Lung (tissue), 11 donors: ENCODE measurements at regions not wholly inside any gene's neighbourhood (a gene's known extent, or its start where the extent isn't known, plus 50 kb on each side); places are given as distances from the start of the nearest gene placed in this dataset.

Experiments used
- ATAC-seq: fragments of 200-7000 bp; cut with Tn5 transposase; one replicate; pipeline ENCODE4 v1.9.1; 2020; ENCODE audit warnings: moderate number of reproducible peaks; ENCODE audit not compliant: insufficient read depth, low FRiP score
- DNase-seq, 3 donors: peaks; one replicate each; pipeline ENCODE4 v3.0.0-alpha.2; 2013 to 2017
- H3K27ac ChIP-seq, 2 donors: one replicate each; pipeline ENCODE4 v1.5.1; 2013; ENCODE audit warnings: mild to moderate bottlenecking in 2 of 2, moderate library complexity in 2 of 2, control low read depth in 1 of 2, inconsistent platforms in 1 of 2, low read depth in 1 of 2, low read length in 1 of 2
- H3K27me3 ChIP-seq, 3 donors: one replicate each; pipeline ENCODE4 v1.5.1; 2013; ENCODE audit warnings: low read length in 2 of 3; ENCODE audit not compliant: control insufficient read depth in 3 of 3, insufficient read depth in 3 of 3
- H3K36me3 ChIP-seq, 4 donors: one replicate each; pipeline ENCODE4 v1.5.1; 2013; ENCODE audit warnings: low read length in 4 of 4, mild to moderate bottlenecking in 1 of 4, moderate library complexity in 1 of 4; ENCODE audit not compliant: control insufficient read depth in 4 of 4, insufficient read depth in 4 of 4
- H3K4me1 ChIP-seq, 5 donors: one replicate each; pipeline ENCODE4 v1.5.1; 2013; ENCODE audit warnings: low read length in 5 of 5, mild to moderate bottlenecking in 2 of 5, moderate library complexity in 1 of 5; ENCODE audit not compliant: control insufficient read depth in 5 of 5, insufficient read depth in 5 of 5
- H3K4me3 ChIP-seq: one replicate; pipeline ENCODE4 v1.5.1; 2013; ENCODE audit warnings: mild to moderate bottlenecking, control low read depth, moderate library complexity
- H3K9ac ChIP-seq, 2 donors: one replicate each; pipeline ENCODE4 v1.5.1; 2013; ENCODE audit warnings: low read length in 2 of 2, control low read depth in 1 of 2; ENCODE audit not compliant: insufficient read depth in 1 of 2
- H3K9me3 ChIP-seq, 4 donors: one replicate each; pipeline ENCODE4 v1.5.1; 2013; ENCODE audit warnings: low read length in 3 of 4, mild to moderate bottlenecking in 1 of 4, moderate library complexity in 1 of 4; ENCODE audit not compliant: control insufficient read depth in 4 of 4, insufficient read depth in 3 of 4
- CTCF ChIP-seq: IDR thresholded peaks from 2 replicates; pipeline ENCODE4 v1.5.1; 2012; ENCODE audit warnings: mild to moderate bottlenecking; ENCODE audit errors: control extremely low read depth, extremely low read depth
- WGBS, 2 donors: extraction: QIAGEN DNeasy Blood & Tissue Kit; methylation state at CpG; one replicate each; pipeline ENCODE4 v1.1.7; 2013; 5-methylcytosine and 5-hydroxymethylcytosine counted together
- donor health status: control.
- donor health status: control.
- donor health status: Bipolar disorder and iron deficiency.
- donor health status: healthy.
- donor health status: DM: yes; HTN: yes; CAD: no.

- DNase-seq (no peak), ATAC-seq (no peak)
- no peak for TF ChIP-seq CTCF
- Histone ChIP-seq H3K27ac (no peak overlapping the region), H3K36me3 (no peaks in the 10 kb centered on the region), H3K27me3 (no peaks in the 10 kb centered on the region), H3K9ac (no peak overlapping the region), H3K4me1 (peaks cover 0 to 20% (median 0%) of the 10 kb centered on the region in 5 donors), H3K9me3 (no peaks in the 10 kb centered on the region), H3K4me3 (no peak overlapping the region)
- WGBS, 2 donors: 93 to 95% methylated on average over 4 of the region's 4 CpGs
Observed at GRCh38 chr11:122368796-122369195, 252.8 kb upstream of the BLID start.

GRCh38 chr11:122367809-122368231, 251.8 kb upstream of the BLID start:
- TF ChIP-seq CTCF: no peak
- Histone ChIP-seq H3K9me3 (no peaks in the 10 kb centered on the region), H3K36me3 (no peaks in the 10 kb centered on the region), H3K27ac (peak overlapping the region; percentile 22 to 50), H3K9ac (peak overlapping the region; percentile 30 to 56), H3K4me1 (peaks cover 0 to 20% (median 0%) of the 10 kb centered on the region in 5 donors), H3K4me3 (no peak overlapping the region), H3K27me3 (no peaks in the 10 kb centered on the region)
- 34 to 65% methylated on average over 6 of the region's 6 CpGs for WGBS, 2 donors
- peak; percentile 41 for ATAC-seq
- peak; percentile 78 to 97 (median 95) for DNase-seq

- Histone ChIP-seq H3K4me3 (peak overlapping the region; percentile 12), H3K9me3 (peaks cover 0 to 2% (median under 1%) of the 10 kb centered on the region in 4 donors), H3K27ac (no peak overlapping the region), H3K4me1 (peaks cover 0 to 20% (median 0%) of the 10 kb centered on the region in 5 donors), H3K9ac (peak overlapping the region in 1 of 2 donors; percentile 67), H3K36me3 (no peaks in the 10 kb centered on the region), H3K27me3 (no peaks in the 10 kb centered on the region)
- no peak for TF ChIP-seq CTCF
- DNase-seq: peak in 2 of 3 donors; percentile 46 to 56
- 66 to 76% methylated on average over 11 of the region's 11 CpGs for WGBS, 2 donors
- no peak for ATAC-seq
Observed at GRCh38 chr11:122365610-122366360, 249.8 kb upstream of the BLID start.
